ENCODE measurements at regions not wholly inside any gene's neighbourhood (a gene's known extent, or its start where the extent isn't known, plus 50 kb on each side); places are given as distances from the start of the nearest gene placed in this dataset.
"Not testable (repeated sequence)": the region's sequence is repeated elsewhere in the genome, so short reads cannot be mapped to it uniquely, and the experiment has no call there.

DNA sequence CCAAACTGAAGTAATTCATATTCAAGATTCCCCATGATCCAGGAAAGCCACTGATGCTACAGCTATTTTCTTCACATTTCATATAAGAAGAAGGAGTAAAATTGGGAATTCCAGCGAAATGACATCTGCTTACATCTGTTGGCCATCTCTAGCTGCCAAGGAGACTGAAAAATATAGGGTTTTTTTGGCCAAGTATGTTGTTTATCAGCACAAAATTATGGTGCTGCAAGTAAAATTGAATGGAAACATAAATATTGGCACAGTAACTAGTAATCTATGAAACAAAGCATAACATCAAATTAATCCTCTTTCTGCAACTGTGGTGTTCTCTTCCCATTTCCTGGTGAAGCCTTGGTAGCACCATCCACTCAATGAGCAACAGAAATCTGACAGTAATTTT, 649.5 kb upstream of the ZNF804A start:
- in situ Hi-C loops (cut with MboI; ENCODE audit: low pct_unique_long_range_greater_than_20kb in 2 of 9, low sequenced_read_pairs in 9 of 9, unreplicated experiment in 9 of 9): no loop called here
- ATAC-seq (replicated peaks in 6 of 8): no peak
- WGBS, 10 experiments: 0 to 100% (median 73%) methylated on average over 1 of the region's 1 CpG; no CpG with 5 or more reads in 1 of the 10 experiments
- H3K4me3 ChIP-seq: no peak overlapping the region
- no peak overlapping the region for H3K27ac ChIP-seq
- no peaks in the 10 kb centered on the region for H3K4me1 ChIP-seq (replicated peaks in 1 of 2)

DNA sequence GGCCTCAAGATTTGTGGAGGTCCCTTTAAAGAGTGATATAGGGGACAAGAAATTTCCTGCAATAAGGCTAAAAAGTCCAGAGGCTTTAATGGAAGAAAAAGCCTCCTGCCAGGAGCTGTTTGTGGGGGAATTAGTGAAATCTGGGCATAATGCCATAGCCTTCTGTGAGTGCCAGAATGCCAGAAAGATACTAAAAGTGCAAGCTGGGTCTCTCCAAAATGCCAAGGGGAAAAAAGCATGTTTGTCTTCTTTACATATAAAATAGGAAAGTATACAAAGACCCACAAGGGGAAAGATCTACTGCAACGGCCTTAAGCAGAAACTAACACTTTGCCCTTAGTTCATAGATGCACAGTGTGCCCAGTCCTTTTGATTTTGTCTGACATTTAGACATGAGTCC, 647.7 kb upstream of the ZNF804A start:
- Histone ChIP-seq H3K4me1 (replicated peaks in 1 of 2) (no peaks in the 10 kb centered on the region), H3K4me3 (no peak overlapping the region), H3K27ac (no peak overlapping the region)
- WGBS, 10 experiments: 13 to 100% (median 88%) methylated on average over 1 of the region's 1 CpG; no CpG with 5 or more reads in 3 of the 10 experiments
- ATAC-seq (replicated peaks in 6 of 8): no peak
- in situ Hi-C loops (cut with MboI; ENCODE audit: low pct_unique_long_range_greater_than_20kb in 2 of 9, low sequenced_read_pairs in 9 of 9, unreplicated experiment in 9 of 9): no loop called here

DNA sequence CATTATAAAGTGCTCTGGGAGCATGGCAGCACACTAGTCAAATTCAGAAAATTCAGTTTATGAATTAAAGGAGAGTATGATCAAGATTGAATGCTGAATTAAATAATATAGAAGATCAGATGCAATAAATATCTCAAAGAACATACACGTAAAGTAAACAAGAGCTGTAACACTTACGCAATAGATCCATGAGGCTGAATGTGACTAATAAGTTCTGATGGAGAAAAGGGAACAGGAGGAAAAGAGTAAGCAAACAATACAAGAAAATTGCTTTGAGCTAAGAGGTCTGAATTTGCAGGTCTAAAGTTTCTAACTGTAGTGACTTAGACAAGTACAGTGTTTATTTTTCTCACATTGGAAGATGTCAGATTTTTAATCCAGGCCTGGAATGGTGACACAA, 646.7 kb upstream of the ZNF804A start:
- no peak overlapping the region for H3K27ac ChIP-seq
- in situ Hi-C loops (cut with MboI; ENCODE audit: low pct_unique_long_range_greater_than_20kb in 2 of 9, low sequenced_read_pairs in 9 of 9, unreplicated experiment in 9 of 9): no loop called here
- ATAC-seq (replicated peaks in 6 of 8): no peak
- 27 to 100% (median 90%) methylated on average over 2 of the region's 2 CpGs for WGBS, 10 experiments
- no peaks in the 10 kb centered on the region for H3K4me1 ChIP-seq (replicated peaks in 1 of 2)
- H3K4me3 ChIP-seq: no peak overlapping the region

DNA sequence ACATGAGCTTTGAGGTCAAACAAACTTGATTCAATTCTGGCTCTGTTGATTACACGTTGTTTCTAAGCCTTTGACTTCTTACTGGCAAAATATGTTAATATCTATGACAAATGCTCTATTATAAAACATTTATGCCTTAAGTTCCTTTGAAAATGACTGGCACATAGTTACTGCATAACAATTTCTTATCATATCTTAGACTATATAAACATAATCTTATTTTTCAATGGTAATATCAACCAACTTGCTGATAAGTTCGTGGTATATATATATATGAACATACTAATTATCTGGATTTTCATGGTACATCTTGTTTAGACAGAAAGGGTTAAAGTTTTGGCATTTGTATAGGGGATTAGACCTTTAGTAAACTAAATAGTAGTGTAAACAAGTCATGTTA, 645.6 kb upstream of the ZNF804A start:
- in situ Hi-C loops (cut with MboI; ENCODE audit: low pct_unique_long_range_greater_than_20kb in 2 of 9, low sequenced_read_pairs in 9 of 9, unreplicated experiment in 9 of 9): no loop called here
- WGBS, 10 experiments: 0 to 100% (median 71%) methylated on average over 1 to 2 of the region's 2 CpGs; no CpG with 5 or more reads in 1 of the 10 experiments
- no peak overlapping the region for H3K27ac ChIP-seq
- ATAC-seq (replicated peaks in 6 of 8): no peak
- no peak overlapping the region for H3K4me3 ChIP-seq
- no peaks in the 10 kb centered on the region for H3K4me1 ChIP-seq (replicated peaks in 1 of 2)

DNA sequence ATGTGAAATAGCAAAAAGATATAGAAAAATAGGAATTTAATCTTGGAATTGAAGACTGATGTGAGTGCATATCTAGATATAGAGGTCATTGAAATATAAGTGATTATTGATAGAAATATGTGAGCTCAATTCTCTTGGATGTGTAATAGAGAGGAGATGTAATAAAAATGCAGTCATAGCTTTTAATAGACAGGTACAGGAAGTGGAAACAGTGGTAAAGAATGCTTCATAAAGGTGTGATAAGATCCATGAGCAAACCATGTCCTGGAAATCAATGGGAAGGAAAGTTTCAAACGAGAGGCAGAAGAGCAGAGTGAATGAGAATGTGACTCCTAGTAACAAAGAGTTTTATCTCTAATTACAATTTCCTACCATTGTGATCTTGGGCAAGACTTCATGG, 634.7 kb upstream of the ZNF804A start:
- 0 to 88% (median 25%) methylated on average over 1 of the region's 1 CpG; no CpG with 5 or more reads in 2 of the 10 experiments for WGBS, 10 experiments
- H3K4me1 ChIP-seq (replicated peaks in 1 of 2): no peaks in the 10 kb centered on the region
- H3K4me3 ChIP-seq: no peak overlapping the region
- no peak overlapping the region for H3K27ac ChIP-seq
- no peak for ATAC-seq (replicated peaks in 6 of 8)
- in situ Hi-C loops (cut with MboI; ENCODE audit: low pct_unique_long_range_greater_than_20kb in 2 of 9, low sequenced_read_pairs in 9 of 9, unreplicated experiment in 9 of 9): no loop called here

DNA sequence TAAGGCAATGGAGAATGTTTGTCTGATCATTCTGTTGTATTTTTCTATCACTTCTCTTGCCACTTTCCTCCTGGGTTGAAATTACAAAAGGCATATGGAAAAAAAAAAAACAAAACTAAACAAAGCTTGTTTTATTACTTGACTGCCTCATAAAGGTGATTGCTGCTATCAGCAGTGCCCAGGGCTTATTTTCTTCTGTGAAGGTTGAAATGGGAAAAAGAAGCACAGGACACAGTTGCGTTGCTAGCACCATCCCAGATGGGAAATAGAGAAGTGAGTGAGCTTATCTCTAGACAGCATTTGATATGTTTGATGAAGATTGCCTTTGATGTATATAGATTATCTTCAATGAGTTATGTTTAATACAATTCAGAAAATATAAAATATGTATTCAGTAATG, 633.8 kb upstream of the ZNF804A start:
- ATAC-seq (replicated peaks in 6 of 8): no peak
- in situ Hi-C loops (cut with MboI; ENCODE audit: low pct_unique_long_range_greater_than_20kb in 2 of 9, low sequenced_read_pairs in 9 of 9, unreplicated experiment in 9 of 9): no loop called here
- WGBS, 10 experiments: 0 to 100% (median 25%) methylated on average over 1 of the region's 1 CpG; no CpG with 5 or more reads in 5 of the 10 experiments
- no peak overlapping the region for H3K27ac ChIP-seq
- H3K4me1 ChIP-seq (replicated peaks in 1 of 2): no peaks in the 10 kb centered on the region
- no peak overlapping the region for H3K4me3 ChIP-seq

DNA sequence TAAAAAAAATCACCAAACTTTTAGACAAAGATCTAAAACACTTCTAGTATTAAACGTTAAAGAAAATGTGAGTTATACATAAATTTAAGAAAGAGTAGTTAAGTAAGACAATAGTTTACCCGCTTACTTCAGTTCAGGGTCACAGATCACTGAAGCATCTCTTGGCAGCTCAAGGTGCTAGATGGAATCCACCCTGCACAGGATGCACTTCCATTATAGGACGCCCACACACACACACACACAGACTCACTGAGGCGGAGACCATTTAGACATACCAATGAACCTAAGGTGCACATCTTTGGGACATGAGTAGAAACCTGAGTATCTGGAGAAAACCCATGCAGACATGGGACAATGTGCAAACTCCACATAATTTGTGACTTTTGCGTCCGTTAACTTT, 630.6 kb upstream of the ZNF804A start:
- WGBS, 10 experiments: 27 to 100% (median 95%) methylated on average over 1 to 6 of the region's 6 CpGs
- ATAC-seq (replicated peaks in 6 of 8): no peak
- Histone ChIP-seq H3K4me1 (replicated peaks in 1 of 2) (no peaks in the 10 kb centered on the region), H3K4me3 (no peak overlapping the region), H3K27ac (no peak overlapping the region)
- in situ Hi-C loops (cut with MboI; ENCODE audit: low pct_unique_long_range_greater_than_20kb in 2 of 9, low sequenced_read_pairs in 9 of 9, unreplicated experiment in 9 of 9): no loop called here

DNA sequence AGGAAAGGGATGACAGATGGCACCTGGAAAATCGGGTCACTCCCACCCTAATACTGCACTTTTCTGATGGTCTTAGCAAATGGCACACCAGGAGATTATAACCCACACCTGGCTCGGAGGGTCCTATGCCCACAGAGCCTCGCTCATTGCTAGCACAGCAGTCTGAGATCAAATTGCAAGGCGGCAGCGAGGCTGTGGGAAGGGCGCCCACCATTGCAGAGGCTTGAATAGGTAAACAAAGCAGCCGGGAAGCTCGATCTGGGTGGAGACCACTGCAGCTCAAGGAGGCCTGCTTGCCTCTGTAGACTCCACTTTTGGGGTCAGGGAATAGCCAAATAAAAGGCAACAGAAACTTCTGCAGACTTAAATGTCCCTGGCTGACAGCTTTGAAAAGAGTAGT, 622.7 kb upstream of the ZNF804A start:
- H3K27ac ChIP-seq; in situ Hi-C loops (cut with MboI; ENCODE audit: low pct_unique_long_range_greater_than_20kb in 2 of 9, low sequenced_read_pairs in 9 of 9, unreplicated experiment in 9 of 9); ATAC-seq (replicated peaks in 6 of 8); H3K4me3 ChIP-seq; H3K4me1 ChIP-seq (replicated peaks in 1 of 2): not testable (repeated sequence)
- 13 to 100% (median 94%) methylated on average over 1 to 3 of the region's 8 CpGs; no CpG with 5 or more reads in 5 of the 10 experiments for WGBS, 10 experiments

DNA sequence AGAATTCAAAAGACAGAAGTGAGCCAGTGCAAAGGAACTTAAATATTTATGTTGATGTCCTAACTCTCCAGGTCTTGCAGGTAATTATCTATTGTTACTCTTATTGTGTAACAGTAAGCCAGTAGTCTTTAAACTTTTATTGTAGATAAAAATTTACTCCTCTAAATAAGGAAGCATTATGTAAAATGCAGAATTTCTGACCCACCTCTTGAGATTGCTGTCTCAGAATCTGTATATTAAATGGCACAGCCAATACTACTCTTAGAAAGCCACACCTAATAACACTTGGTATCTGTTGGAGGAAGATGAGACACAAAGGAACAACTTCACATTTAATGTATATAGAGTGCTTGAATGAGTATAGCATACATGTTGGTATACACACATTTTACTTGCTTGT, 613.5 kb upstream of the ZNF804A start:
- ATAC-seq (replicated peaks in 6 of 8): no peak
- in situ Hi-C loops (cut with MboI; ENCODE audit: low pct_unique_long_range_greater_than_20kb in 2 of 9, low sequenced_read_pairs in 9 of 9, unreplicated experiment in 9 of 9): no loop called here
- no peak overlapping the region for H3K4me3 ChIP-seq
- no peak overlapping the region for H3K27ac ChIP-seq
- no peaks in the 10 kb centered on the region for H3K4me1 ChIP-seq (replicated peaks in 1 of 2)

DNA sequence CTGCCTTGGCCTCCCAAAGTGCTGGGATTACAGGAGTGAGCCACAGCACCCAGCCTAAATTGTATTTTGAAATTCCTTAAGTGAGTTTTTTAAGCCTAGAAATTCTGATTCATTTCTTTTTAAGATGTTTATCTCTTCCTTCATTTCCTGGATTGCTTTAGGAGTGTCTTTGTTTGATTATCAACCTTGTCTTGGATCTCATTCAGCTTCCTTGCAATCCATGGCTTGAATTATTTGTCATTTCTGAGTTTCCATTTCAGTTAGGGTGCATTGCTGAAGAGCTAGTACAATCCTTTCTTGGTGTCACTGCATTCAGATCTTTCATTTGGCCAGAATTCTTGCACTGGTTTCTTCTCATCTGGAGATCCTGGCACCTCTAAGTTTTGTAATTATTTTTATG, 606.4 kb upstream of the ZNF804A start:
- H3K4me1 ChIP-seq (replicated peaks in 1 of 2): peaks cover under 1 to 8% of the 10 kb centered on the region in 2 donors
- in situ Hi-C loops (cut with MboI; ENCODE audit: low pct_unique_long_range_greater_than_20kb in 2 of 9, low sequenced_read_pairs in 9 of 9, unreplicated experiment in 9 of 9): no loop called here
- no peak overlapping the region for H3K4me3 ChIP-seq
- ATAC-seq (replicated peaks in 6 of 8): no peak
- H3K27ac ChIP-seq: no peak overlapping the region

DNA sequence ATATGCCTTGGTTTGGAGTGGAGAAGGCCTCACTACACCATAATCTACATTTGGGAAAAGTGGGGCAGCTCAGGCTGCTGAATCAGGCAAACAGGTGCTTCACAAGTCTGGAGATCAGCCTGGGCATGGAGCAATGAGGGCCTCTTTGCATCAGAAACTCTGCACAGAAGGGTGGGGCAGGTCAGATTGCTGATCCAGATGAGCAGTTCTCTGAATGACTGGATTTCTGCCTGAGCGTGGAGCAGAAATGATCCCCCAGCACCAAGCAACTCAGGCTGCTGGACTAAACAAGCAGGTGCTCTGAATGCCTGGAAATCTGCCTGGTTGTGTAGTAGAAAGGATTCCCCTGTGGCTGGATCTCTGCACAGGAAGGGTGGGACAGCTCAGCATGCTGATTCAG, 605.3 kb upstream of the ZNF804A start:
- H3K27ac ChIP-seq: no peak overlapping the region
- no peak overlapping the region for H3K4me3 ChIP-seq
- in situ Hi-C loops (cut with MboI; ENCODE audit: low pct_unique_long_range_greater_than_20kb in 2 of 9, low sequenced_read_pairs in 9 of 9, unreplicated experiment in 9 of 9): no loop called here
- peaks cover 7 to 12% of the 10 kb centered on the region in 2 donors for H3K4me1 ChIP-seq (replicated peaks in 1 of 2)
- ATAC-seq (replicated peaks in 6 of 8): peak in 2 of 8 experiments; percentile 40 to 52
- 100% methylated on average over 1 of the region's 1 CpG; no CpG with 5 or more reads in 9 of the 10 experiments for WGBS, 10 experiments

DNA sequence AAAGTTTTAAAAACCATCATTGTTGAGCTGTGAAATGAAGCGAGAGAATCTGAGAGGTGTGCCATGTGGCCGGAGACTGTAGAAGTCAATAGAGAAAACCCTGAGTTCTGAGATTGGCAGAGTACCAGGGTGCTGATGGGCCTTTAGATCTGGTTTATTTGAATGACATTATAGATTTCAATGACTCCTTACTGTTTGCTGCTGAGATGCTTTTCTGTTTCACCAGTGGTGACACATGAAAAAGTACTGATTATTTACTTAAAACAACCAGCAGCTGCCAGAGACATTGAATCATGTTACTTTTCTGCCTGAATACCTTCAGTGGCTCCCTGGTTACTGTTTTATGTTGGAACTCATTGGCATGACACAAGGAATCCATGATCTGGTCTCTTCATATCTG, 602.7 kb upstream of the ZNF804A start:
- Histone ChIP-seq H3K4me1 (replicated peaks in 1 of 2) (peaks cover 7 to 12% of the 10 kb centered on the region in 2 donors), H3K27ac (no peak overlapping the region), H3K4me3 (no peak overlapping the region)
- in situ Hi-C loops (cut with MboI; ENCODE audit: low pct_unique_long_range_greater_than_20kb in 2 of 9, low sequenced_read_pairs in 9 of 9, unreplicated experiment in 9 of 9): no loop called here
- ATAC-seq (replicated peaks in 6 of 8): peak in 5 of 8 experiments; percentile 63 to 92 (median 88)
- WGBS, 10 experiments: 0 to 86% (median 45%) methylated on average over 1 to 2 of the region's 2 CpGs; no CpG with 5 or more reads in 2 of the 10 experiments

DNA sequence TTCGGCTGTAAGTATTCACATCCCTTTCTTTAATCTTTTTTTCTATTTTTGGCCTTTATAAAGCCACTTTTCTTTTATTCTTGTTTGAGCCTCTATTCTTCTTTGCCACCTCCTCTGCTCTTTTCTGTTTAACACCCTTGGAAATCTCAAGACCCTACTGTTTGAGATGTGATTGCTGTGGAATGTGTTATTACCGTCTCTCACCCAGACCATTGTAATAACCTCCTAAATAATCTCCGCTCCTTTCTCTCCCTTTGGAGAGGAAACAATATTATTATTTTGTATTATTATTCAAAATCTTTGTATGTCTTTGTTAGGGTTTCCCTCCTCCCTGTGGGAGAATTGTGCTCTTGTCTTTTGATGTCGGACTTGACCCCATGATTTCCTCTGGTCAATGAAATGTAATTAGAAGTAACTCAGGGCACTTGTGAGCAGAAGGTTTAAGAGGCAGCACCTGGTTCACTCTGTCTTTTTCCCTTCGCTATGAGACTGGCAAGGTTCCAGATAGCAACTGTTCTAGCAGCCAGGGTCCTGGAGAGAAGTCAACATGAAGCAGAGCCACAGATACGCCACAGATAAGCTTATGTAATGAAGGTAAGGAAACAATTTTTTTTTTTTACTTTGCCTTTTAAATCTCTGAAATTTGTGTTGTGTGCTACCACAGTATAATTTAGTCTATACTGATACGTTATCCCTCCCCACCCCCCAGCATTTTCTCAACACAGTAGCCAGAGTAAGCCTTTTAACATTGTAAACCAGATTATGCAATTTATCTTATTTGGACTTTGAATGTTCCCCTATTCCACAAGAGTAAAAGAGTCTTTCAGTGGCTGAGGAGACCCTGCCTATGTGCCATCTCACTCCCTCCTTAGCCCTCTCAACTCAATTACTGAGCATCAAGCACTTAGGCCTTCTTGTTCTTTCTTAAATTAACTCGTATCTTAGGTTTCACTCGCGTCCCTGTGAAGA, 601.2 kb upstream of the ZNF804A start:
- in situ Hi-C loops (cut with MboI; ENCODE audit: low pct_unique_long_range_greater_than_20kb in 2 of 9, low sequenced_read_pairs in 9 of 9, unreplicated experiment in 9 of 9): no loop called here
- peaks cover 7 to 12% of the 10 kb centered on the region in 2 donors for H3K4me1 ChIP-seq (replicated peaks in 1 of 2)
- no peak overlapping the region for H3K4me3 ChIP-seq
- no peak overlapping the region for H3K27ac ChIP-seq
- WGBS, 10 experiments: 18 to 61% (median 47%) methylated on average over 4 to 9 of the region's 10 CpGs
- peak in 3 of 8 experiments; percentile 29 to 52 (median 46) for ATAC-seq (replicated peaks in 6 of 8)
